ENCODE measurements at regions not wholly inside any gene's neighbourhood (a gene's known extent, or its start where the extent isn't known, plus 50 kb on each side); places are given as distances from the start of the nearest gene placed in this dataset.

DNA sequence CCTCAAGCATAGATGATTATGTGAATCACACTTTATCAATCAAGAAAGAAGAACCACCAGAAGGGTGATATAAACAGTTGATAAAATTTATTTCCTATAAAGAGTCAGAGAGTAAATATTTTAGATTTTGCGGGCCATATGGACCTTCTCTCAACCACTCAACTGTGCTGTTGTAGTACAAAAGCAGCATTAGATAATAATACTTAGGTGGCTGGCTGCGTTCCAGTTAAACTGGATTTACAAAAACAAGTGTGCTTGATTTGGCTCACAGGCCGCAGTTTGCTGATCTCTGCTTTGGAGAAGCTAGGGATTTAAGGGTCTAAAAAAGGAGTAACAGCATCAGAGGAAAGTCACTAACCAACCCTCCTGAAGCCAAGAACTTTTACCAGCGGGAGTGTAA is 1406.0 kb downstream of the KCNT2 start:
- TF ChIP-seq, protein P1, sequence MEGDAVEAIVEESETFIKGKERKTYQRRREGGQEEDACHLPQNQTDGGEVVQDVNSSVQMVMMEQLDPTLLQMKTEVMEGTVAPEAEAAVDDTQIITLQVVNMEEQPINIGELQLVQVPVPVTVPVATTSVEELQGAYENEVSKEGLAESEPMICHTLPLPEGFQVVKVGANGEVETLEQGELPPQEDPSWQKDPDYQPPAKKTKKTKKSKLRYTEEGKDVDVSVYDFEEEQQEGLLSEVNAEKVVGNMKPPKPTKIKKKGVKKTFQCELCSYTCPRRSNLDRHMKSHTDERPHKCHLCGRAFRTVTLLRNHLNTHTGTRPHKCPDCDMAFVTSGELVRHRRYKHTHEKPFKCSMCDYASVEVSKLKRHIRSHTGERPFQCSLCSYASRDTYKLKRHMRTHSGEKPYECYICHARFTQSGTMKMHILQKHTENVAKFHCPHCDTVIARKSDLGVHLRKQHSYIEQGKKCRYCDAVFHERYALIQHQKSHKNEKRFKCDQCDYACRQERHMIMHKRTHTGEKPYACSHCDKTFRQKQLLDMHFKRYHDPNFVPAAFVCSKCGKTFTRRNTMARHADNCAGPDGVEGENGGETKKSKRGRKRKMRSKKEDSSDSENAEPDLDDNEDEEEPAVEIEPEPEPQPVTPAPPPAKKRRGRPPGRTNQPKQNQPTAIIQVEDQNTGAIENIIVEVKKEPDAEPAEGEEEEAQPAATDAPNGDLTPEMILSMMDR (IDR thresholded peaks at IDR 0.05), result no peak
- no peak for TF ChIP-seq POLR2AphosphoS5 (IDR thresholded peaks at IDR 0.05)
